ENCODE measurements at regions not wholly inside any gene's neighbourhood (a gene's known extent, or its start where the extent isn't known, plus 50 kb on each side); places are given as distances from the start of the nearest gene placed in this dataset.

DNA sequence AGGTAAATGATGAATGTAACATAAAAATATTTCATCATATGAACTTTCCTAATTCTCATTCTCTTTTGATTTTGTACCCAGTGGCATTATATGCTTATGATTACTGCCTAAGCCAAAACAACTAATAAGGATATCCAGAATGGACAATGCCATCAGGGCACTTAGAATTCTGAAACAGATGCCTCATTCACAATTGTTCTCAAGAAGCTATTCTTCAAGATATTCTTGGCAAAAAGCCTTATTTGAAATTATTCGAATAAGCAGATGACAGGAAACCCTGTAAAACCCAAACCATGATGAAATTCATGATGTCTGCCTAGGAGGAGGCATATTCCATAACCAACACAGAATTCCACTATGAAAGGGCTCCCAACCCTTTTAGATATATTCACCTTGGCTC is 353.2 kb upstream of the TRIB2 start:
- DNase-seq (ENCODE audit: low read depth, low spot score), result no peak

DNA sequence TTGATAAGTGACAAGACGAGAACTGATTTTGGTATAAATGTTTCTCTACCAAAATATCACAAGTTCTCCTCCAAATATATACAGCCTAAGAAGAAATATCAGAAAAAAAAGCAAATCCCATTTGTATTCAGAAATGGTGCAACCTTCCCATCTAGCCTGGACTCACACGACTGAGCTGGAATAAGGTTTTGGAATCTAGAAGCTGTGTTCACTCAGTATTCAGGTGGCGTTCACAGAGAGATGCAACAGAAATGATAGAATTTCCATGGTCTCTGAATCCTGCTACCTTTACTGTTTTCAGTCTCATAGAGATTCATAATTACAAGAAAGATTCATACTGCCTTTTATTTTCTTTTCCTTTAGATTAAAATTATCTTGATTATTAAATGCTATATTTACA is 347.2 kb upstream of the TRIB2 start:
- Histone ChIP-seq H3K27me3 (ENCODE audit: control insufficient read depth, extremely low read depth, insufficient read depth, low read length) (no peaks in the 10 kb centered on the region), H2AFZ (ENCODE audit: control insufficient read depth, low read length) (no peak overlapping the region), H3K9me3 (ENCODE audit: control insufficient read depth, low read depth, low read length) (no peaks in the 10 kb centered on the region), H3K27ac (ENCODE audit: control insufficient read depth, insufficient read depth, low read length) (no peak overlapping the region), H3K9me1 (ENCODE audit: control insufficient read depth, extremely low read depth, insufficient read depth, low read length) (no peaks in the 10 kb centered on the region), H4K20me1 (ENCODE audit: control insufficient read depth, extremely low read depth, insufficient read depth, low read length) (no peaks in the 10 kb centered on the region), H3K4me2 (ENCODE audit: control insufficient read depth, extremely low read depth, insufficient read depth, low read depth, low read length) (no peak overlapping the region), H3K4me1 (ENCODE audit: control insufficient read depth, extremely low read depth, insufficient read depth, low read length) (no peaks in the 10 kb centered on the region), H3K79me2 (ENCODE audit: control insufficient read depth, insufficient read depth, low read length) (no peaks in the 10 kb centered on the region), H3K36me3 (ENCODE audit: control insufficient read depth in 2 of 2, extremely low read depth in 1 of 2, insufficient read depth in 2 of 2, low read length in 2 of 2) (no peaks in the 10 kb centered on the region), H3K4me3 (ENCODE audit: control insufficient read depth in 2 of 3, extremely low read depth in 1 of 3, insufficient read depth in 2 of 3, low read depth in 1 of 3, low read length in 3 of 3) (no peak overlapping the region), H3K9ac (ENCODE audit: control insufficient read depth, extremely low read depth, insufficient read depth, low read length) (no peak overlapping the region)
- TF ChIP-seq, protein P1, sequence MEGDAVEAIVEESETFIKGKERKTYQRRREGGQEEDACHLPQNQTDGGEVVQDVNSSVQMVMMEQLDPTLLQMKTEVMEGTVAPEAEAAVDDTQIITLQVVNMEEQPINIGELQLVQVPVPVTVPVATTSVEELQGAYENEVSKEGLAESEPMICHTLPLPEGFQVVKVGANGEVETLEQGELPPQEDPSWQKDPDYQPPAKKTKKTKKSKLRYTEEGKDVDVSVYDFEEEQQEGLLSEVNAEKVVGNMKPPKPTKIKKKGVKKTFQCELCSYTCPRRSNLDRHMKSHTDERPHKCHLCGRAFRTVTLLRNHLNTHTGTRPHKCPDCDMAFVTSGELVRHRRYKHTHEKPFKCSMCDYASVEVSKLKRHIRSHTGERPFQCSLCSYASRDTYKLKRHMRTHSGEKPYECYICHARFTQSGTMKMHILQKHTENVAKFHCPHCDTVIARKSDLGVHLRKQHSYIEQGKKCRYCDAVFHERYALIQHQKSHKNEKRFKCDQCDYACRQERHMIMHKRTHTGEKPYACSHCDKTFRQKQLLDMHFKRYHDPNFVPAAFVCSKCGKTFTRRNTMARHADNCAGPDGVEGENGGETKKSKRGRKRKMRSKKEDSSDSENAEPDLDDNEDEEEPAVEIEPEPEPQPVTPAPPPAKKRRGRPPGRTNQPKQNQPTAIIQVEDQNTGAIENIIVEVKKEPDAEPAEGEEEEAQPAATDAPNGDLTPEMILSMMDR (optimal IDR thresholded peaks at IDR 0.05 in 1 of 3, IDR thresholded peaks at IDR 0.05 in 1 of 3, conservative IDR thresholded peaks at IDR 0.05 in 1 of 3; ENCODE audit: extremely low read depth in 1 of 3, insufficient read depth in 2 of 3, low read length in 3 of 3), result no peak
- no peak for TF ChIP-seq EZH2 (IDR thresholded peaks at IDR 0.05; ENCODE audit: low read length)
- FAIRE-seq (no peak), DNase-seq (ENCODE audit: low read depth, low spot score) (no peak)
- dilution Hi-C loops (cut with MboI; ENCODE audit: extremely low pct_ligation_motif_present, low sequenced_read_pairs), result no loop called here

More for the DNA sequence above, 353.2 kb upstream of the TRIB2 start:
- dilution Hi-C loops (cut with MboI; ENCODE audit: extremely low pct_ligation_motif_present, low sequenced_read_pairs), result no loop called here
- H3K9ac ChIP-seq (ENCODE audit: control insufficient read depth, extremely low read depth, insufficient read depth, low read length), result no peak overlapping the region
- H3K79me2 ChIP-seq (ENCODE audit: control insufficient read depth, insufficient read depth, low read length), result no peaks in the 10 kb centered on the region
- H4K20me1 ChIP-seq (ENCODE audit: control insufficient read depth, extremely low read depth, insufficient read depth, low read length), result no peaks in the 10 kb centered on the region
- no peak overlapping the region for H3K27ac ChIP-seq (ENCODE audit: control insufficient read depth, insufficient read depth, low read length)
- no peaks in the 10 kb centered on the region for H3K4me1 ChIP-seq (ENCODE audit: control insufficient read depth, extremely low read depth, insufficient read depth, low read length)
- H3K9me3 ChIP-seq (ENCODE audit: control insufficient read depth, low read depth, low read length), result no peaks in the 10 kb centered on the region
- H3K36me3 ChIP-seq (ENCODE audit: control insufficient read depth in 2 of 2, extremely low read depth in 1 of 2, insufficient read depth in 2 of 2, low read length in 2 of 2), result no peaks in the 10 kb centered on the region
- no peak overlapping the region for H3K4me2 ChIP-seq (ENCODE audit: control insufficient read depth, extremely low read depth, insufficient read depth, low read depth, low read length)
- H2AFZ ChIP-seq (ENCODE audit: control insufficient read depth, low read length), result no peak overlapping the region
- H3K27me3 ChIP-seq (ENCODE audit: control insufficient read depth, extremely low read depth, insufficient read depth, low read length), result no peaks in the 10 kb centered on the region
- no peak overlapping the region for H3K4me3 ChIP-seq (ENCODE audit: control insufficient read depth in 2 of 3, extremely low read depth in 1 of 3, insufficient read depth in 2 of 3, low read depth in 1 of 3, low read length in 3 of 3)
- no peak for FAIRE-seq
- TF ChIP-seq, protein P1 (optimal IDR thresholded peaks at IDR 0.05 in 1 of 3, IDR thresholded peaks at IDR 0.05 in 1 of 3, conservative IDR thresholded peaks at IDR 0.05 in 1 of 3; ENCODE audit: extremely low read depth in 1 of 3, insufficient read depth in 2 of 3, low read length in 3 of 3), result no peak
- TF ChIP-seq EZH2 (IDR thresholded peaks at IDR 0.05; ENCODE audit: low read length), result no peak
- no peaks in the 10 kb centered on the region for H3K9me1 ChIP-seq (ENCODE audit: control insufficient read depth, extremely low read depth, insufficient read depth, low read length)
